Osteoblast (primary cell): ENCODE measurements at regions not wholly inside any gene's neighbourhood (a gene's known extent, or its start where the extent isn't known, plus 50 kb on each side); places are given as distances from the start of the nearest gene placed in this dataset.

Experiments
- DNase-seq: peaks from one replicate; pipeline ENCODE4 v3.0.0; 2011; ENCODE audit warnings: low spot score, mixed read lengths; ENCODE audit not compliant: insufficient read length; ENCODE audit errors: missing footprints
- H2AFZ ChIP-seq: 2 replicates; pipeline ENCODE4 v1.6.0; 2011; ENCODE audit warnings: mild to moderate bottlenecking, low read length
- H3K27ac ChIP-seq: 2 replicates; pipeline ENCODE4 v1.5.1; 2011; ENCODE audit warnings: mild to moderate bottlenecking, low read depth, low read length, moderate library complexity
- H3K27me3 ChIP-seq: 2 replicates; pipeline ENCODE4 v1.6.0; 2012; ENCODE audit warnings: mild to moderate bottlenecking, control low read depth, inconsistent platforms, low read length, moderate library complexity; ENCODE audit not compliant: insufficient read depth
- H3K36me3 ChIP-seq: 2 replicates; pipeline ENCODE4 v1.5.1; 2011; ENCODE audit warnings: mild to moderate bottlenecking, low read length, control low read depth, moderate library complexity; ENCODE audit not compliant: insufficient read depth
- H3K4me1 ChIP-seq: 2 replicates; pipeline ENCODE4 v1.5.1; 2011; ENCODE audit warnings: mild to moderate bottlenecking, low read length, control low read depth, moderate library complexity; ENCODE audit not compliant: insufficient read depth
- H3K4me2 ChIP-seq: 2 replicates; pipeline ENCODE4 v1.6.0; 2011; ENCODE audit warnings: mild to moderate bottlenecking, low read length; ENCODE audit not compliant: insufficient read depth
- H3K4me3 ChIP-seq: fragments of 200-600 bp; sonication (generic); 3 replicates; pipeline ENCODE4 v1.5.1; 2012; ENCODE audit warnings: mild to moderate bottlenecking, low read length, inconsistent platforms; ENCODE audit not compliant: insufficient read depth
- H3K79me2 ChIP-seq: 2 replicates; pipeline ENCODE4 v1.6.0; 2012; ENCODE audit warnings: mild to moderate bottlenecking, low read length, control low read depth, inconsistent platforms; ENCODE audit not compliant: insufficient read depth
- H3K9me3 ChIP-seq: 2 replicates; pipeline ENCODE4 v1.5.1; 2011; ENCODE audit warnings: low read depth, low read length, control low read depth
- H4K20me1 ChIP-seq: 2 replicates; pipeline ENCODE4 v1.6.0; 2012; ENCODE audit warnings: mild to moderate bottlenecking, low read length, control low read depth; ENCODE audit not compliant: insufficient read depth
- TF ChIP-seq, protein P1 (sequence below): IDR thresholded peaks from 2 replicates; pipeline ENCODE4 v1.5.1; 2011; ENCODE audit warnings: mild to moderate bottlenecking, low read depth, low read length, moderate library complexity; ENCODE audit errors: extremely low read depth

DNA sequence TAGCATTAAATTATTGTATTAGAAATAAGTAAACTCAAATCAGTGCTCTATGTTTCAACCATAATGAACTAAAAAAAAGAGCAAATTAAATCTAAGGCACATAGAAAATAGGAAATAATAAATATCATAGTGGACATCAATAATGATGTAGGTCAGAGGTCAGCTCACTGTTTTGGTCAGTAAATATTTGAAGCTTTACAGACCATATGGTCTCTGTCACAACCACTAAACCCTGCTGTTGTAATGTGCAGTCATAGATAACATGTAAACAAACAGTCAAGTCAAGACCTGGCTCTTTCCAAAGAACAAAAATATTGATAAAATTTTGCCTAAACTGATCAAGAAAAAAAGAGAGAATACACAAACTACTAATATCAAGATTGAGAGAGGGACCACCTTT, 615.0 kb downstream of the SH2D4B start:
- TF ChIP-seq, protein P1, sequence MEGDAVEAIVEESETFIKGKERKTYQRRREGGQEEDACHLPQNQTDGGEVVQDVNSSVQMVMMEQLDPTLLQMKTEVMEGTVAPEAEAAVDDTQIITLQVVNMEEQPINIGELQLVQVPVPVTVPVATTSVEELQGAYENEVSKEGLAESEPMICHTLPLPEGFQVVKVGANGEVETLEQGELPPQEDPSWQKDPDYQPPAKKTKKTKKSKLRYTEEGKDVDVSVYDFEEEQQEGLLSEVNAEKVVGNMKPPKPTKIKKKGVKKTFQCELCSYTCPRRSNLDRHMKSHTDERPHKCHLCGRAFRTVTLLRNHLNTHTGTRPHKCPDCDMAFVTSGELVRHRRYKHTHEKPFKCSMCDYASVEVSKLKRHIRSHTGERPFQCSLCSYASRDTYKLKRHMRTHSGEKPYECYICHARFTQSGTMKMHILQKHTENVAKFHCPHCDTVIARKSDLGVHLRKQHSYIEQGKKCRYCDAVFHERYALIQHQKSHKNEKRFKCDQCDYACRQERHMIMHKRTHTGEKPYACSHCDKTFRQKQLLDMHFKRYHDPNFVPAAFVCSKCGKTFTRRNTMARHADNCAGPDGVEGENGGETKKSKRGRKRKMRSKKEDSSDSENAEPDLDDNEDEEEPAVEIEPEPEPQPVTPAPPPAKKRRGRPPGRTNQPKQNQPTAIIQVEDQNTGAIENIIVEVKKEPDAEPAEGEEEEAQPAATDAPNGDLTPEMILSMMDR, result no peak
- H3K27ac ChIP-seq, result no peak overlapping the region

DNA sequence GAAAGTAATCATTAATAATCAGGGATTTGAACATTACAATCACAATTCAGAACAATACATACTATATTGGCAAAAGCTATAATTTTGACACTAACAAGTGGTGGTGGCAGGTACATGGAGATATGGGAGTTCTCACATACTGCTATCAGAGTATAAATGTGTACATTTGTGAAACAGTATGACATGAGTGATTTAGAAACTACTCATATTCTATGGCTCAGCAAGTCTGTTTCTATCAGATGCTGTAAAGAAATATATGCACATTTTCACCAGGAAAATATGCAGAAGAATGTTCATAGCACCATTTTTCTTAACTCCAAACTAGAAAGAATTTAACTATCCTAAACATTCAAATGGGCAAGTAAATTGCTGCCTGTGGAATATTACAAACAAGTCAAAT, 620.0 kb downstream of the SH2D4B start:
- Histone ChIP-seq H4K20me1 (no peaks in the 10 kb centered on the region), H2AFZ (no peak overlapping the region), H3K4me2 (no peak overlapping the region), H3K4me3 (no peak overlapping the region), H3K27me3 (no peaks in the 10 kb centered on the region), H3K9me3 (no peaks in the 10 kb centered on the region), H3K4me1 (no peaks in the 10 kb centered on the region), H3K27ac (no peak overlapping the region), H3K79me2 (no peaks in the 10 kb centered on the region), H3K36me3 (no peaks in the 10 kb centered on the region)
- TF ChIP-seq, protein P1, result no peak
- DNase-seq, result no peak

More for the DNA sequence above, 615.0 kb downstream of the SH2D4B start:
- H3K27me3 ChIP-seq, result no peaks in the 10 kb centered on the region
- H3K4me1 ChIP-seq, result no peaks in the 10 kb centered on the region
- H3K4me3 ChIP-seq, result no peak overlapping the region
- H3K79me2 ChIP-seq, result no peaks in the 10 kb centered on the region
- H3K9me3 ChIP-seq, result no peaks in the 10 kb centered on the region
- no peak for DNase-seq
- H3K4me2 ChIP-seq, result no peak overlapping the region
- no peaks in the 10 kb centered on the region for H4K20me1 ChIP-seq
- no peaks in the 10 kb centered on the region for H3K36me3 ChIP-seq
- no peak overlapping the region for H2AFZ ChIP-seq

DNA sequence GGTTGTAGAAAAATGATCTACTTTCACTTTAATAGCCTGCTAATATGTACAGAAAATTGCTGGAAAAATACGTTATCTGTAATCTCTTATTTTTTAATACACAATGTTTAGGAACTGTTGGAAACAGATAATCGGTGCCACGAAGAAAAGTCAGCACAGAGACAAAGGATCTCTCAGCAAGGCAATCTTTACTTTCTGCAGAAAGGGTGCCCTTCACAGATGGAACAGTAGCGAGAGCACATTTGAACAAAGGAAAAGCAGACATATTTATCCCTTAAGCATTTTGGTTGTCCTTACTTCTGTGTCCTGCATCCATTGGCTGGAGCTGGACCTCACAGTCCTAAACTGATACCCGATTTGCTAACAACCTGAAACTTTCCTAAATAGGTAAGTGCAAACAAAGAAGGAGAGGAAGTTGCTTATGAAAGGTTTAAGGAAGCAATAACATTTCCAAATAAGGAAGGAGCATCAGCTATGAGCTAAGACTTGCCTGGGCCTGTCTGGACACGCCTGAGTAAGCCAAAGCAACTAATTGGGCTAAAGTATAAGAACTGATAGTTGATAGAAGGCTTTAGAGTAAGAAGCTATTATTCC, 640.0 kb downstream of the SH2D4B start:
- Histone ChIP-seq H4K20me1 (no peaks in the 10 kb centered on the region), H3K4me2 (no peak overlapping the region), H3K4me3 (no peak overlapping the region), H3K27me3 (no peaks in the 10 kb centered on the region), H3K9me3 (no peaks in the 10 kb centered on the region), H3K79me2 (no peaks in the 10 kb centered on the region), H3K36me3 (no peaks in the 10 kb centered on the region), H3K27ac (no peak overlapping the region), H3K4me1 (no peaks in the 10 kb centered on the region), H2AFZ (no peak overlapping the region)
- no peak for DNase-seq
- TF ChIP-seq, protein P1, result no peak

DNA sequence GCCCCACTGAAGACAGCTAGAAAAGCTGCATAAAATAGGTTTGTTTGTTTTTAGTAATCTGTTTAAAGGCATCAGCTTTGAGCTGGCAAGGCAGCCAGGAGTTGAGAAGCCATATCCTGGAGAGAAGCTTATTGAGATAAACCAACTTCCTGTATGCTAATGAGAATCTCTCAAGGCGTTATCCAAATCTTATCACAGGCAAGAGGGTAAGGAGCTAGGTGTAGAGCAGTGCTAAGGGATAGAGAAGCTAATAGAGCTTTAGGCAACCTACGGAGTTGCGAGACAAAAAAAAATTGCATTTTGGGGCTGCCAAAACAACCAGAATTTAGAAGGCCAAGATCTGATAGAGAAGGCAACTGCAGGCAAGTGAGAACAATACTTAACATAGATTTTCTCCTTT, 641.6 kb downstream of the SH2D4B start:
- Histone ChIP-seq H3K36me3 (no peaks in the 10 kb centered on the region), H3K9me3 (no peaks in the 10 kb centered on the region), H3K4me2 (no peak overlapping the region), H3K79me2 (no peaks in the 10 kb centered on the region), H3K4me3 (no peak overlapping the region), H2AFZ (no peak overlapping the region), H3K27ac (no peak overlapping the region), H4K20me1 (no peaks in the 10 kb centered on the region), H3K4me1 (no peaks in the 10 kb centered on the region), H3K27me3 (no peaks in the 10 kb centered on the region)
- TF ChIP-seq, protein P1, result no peak
- DNase-seq, result no peak
